Transverse colon (tissue), 4 donors: ENCODE measurements at regions not wholly inside any gene's neighbourhood (a gene's known extent, or its start where the extent isn't known, plus 50 kb on each side); places are given as distances from the start of the nearest gene placed in this dataset.

ENCODE experiments used
- DNase-seq: peaks from one replicate; pipeline ENCODE4 v3.0.0-alpha.2; 2019
- H3K27ac ChIP-seq, 4 donors: fragments of 200-600 bp; sonication (generic); 2 replicates each; pipeline ENCODE4 v1.5.1; 2016 to 2018; ENCODE audit warnings: inconsistent platforms in 4 of 4
- H3K27me3 ChIP-seq: fragments of 200-600 bp; sonication (generic); 2 replicates; pipeline ENCODE4 v1.5.1; 2017; ENCODE audit warnings: inconsistent platforms
- H3K36me3 ChIP-seq, 4 donors: fragments of 200-600 bp; sonication (generic); 2 replicates each; pipeline ENCODE4 v1.5.1; 2017 to 2019; ENCODE audit warnings: inconsistent platforms in 4 of 4
- H3K4me1 ChIP-seq, 4 donors: fragments of 200-600 bp; sonication (generic); 2 replicates each; pipeline ENCODE4 v1.5.1; 2017 to 2020; ENCODE audit warnings: inconsistent platforms in 4 of 4
- H3K4me3 ChIP-seq, 4 donors: fragments of 200-600 bp; sonication (generic); 1 replicate in 1 of 4; 2 replicates in 3 of 4; pipeline versions ENCODE4 v1.5.1 to v1.6.1; 2017 to 2019; ENCODE audit warnings: inconsistent platforms in 4 of 4
- H3K9me3 ChIP-seq, 2 donors: fragments of 200-600 bp; sonication (generic); 2 replicates each; pipeline ENCODE4 v1.5.1; 2017 to 2019; ENCODE audit warnings: inconsistent platforms in 2 of 2
- EP300 ChIP-seq: sonication (generic); formaldehyde crosslinking; IDR thresholded peaks from one replicate; pipeline ENCODE4 v1.6.1; 2017; ENCODE audit warnings: antibody characterized with exemption, low read depth
- POLR2A ChIP-seq: fragments of 450-650 bp; IDR thresholded peaks from one replicate; pipeline ENCODE4 v1.6.1; 2016; ENCODE audit warnings: antibody characterized with exemption, mild to moderate bottlenecking, moderate library complexity
- POLR2AphosphoS5 ChIP-seq, 3 donors: sonication (generic); formaldehyde crosslinking; IDR thresholded peaks; one replicate each; pipeline ENCODE4 v1.6.1; 2016; ENCODE audit warnings: antibody characterized with exemption in 3 of 3
- WGBS, 2 donors: methylation state at CpG; one replicate each; pipeline ENCODE4 v1.1.5; 2018; ENCODE audit warnings: low coverage in 1 of 2; 5-methylcytosine and 5-hydroxymethylcytosine counted together
- in situ Hi-C, 4 donors: fragments of 200-750 bp; cut with MboI; loops; one replicate each; pipeline versions ENCODE4 v1.15.0 to v1.15.1; 2017; ENCODE audit warnings: low sequenced_read_pairs in 3 of 4, low pct_ligation_motif_present in 1 of 4, low pct_unique_long_range_greater_than_20kb in 1 of 4
- intact Hi-C: fragments of 100-400 bp; cut with DNase I; formaldehyde crosslinking; loops from one replicate; pipeline ENCODE4 v1.15.1; 2023; ENCODE audit warnings: low total_unique reads
- TF ChIP-seq, protein P1 (sequence below), 5 experiments: fragments of 200-600 bp in 3 of 5; fragments of 450-650 bp in 2 of 5; sonication (generic) in 3 of 5; IDR thresholded peaks; 1 replicate in 2 of 5; 2 replicates in 3 of 5; pipeline ENCODE4 v1.5.1; 2016 to 2017; ENCODE audit warnings: antibody characterized with exemption in 5 of 5, inconsistent platforms in 3 of 5, mild to moderate bottlenecking in 2 of 5, moderate library complexity in 1 of 5

DNA sequence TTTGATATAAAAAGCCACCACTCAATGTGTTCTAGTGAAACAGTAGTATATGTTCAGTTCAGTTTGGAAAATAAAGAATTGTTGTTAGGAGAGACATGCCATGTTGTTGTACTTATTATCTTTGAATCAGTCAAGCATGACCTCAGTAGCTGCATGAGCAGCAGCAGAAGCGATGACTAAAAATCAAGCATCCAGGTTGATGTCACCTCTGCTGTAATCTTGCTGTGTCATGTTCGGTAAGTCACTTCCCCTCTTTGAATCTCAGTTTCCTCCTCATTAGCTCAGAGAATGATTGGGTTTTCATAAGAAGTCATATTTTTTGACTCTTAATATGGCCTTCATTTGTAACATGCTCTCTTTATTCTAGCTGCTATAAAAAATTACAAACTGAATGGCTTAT, 428.4 kb upstream of the B3GALT2 start:
- 90% methylated on average over 2 of the region's 2 CpGs; no CpG with 5 or more reads in 1 of the 2 donors for WGBS, 2 donors

DNA sequence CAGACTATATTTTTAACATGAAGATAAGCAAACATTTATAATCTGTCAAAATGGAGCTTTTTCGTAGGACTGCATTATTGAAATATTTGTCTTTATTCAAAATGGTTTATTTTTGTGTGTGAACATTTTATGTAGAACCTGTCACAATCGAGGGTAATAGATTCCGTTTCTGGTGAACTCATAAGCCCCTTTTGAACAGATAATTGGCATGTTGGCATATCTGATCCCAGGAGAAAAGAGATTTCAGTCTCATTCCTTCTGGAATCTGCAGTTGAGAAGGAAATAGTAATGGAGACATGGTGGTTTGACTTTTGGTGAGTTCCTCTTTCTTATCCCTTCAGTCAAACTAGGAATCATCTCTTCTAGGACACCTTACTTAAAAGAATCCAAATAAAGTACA, 427.9 kb upstream of the B3GALT2 start:
- Histone ChIP-seq H3K36me3 (no peaks in the 10 kb centered on the region), H3K4me3 (no peak overlapping the region), H3K9me3 (no peaks in the 10 kb centered on the region), H3K27ac (no peak overlapping the region), H3K4me1 (no peaks in the 10 kb centered on the region), H3K27me3 (no peaks in the 10 kb centered on the region)
- DNase-seq: no peak
- intact Hi-C loops: no loop called here
- TF ChIP-seq POLR2A: no peak
- TF ChIP-seq, protein P1, sequence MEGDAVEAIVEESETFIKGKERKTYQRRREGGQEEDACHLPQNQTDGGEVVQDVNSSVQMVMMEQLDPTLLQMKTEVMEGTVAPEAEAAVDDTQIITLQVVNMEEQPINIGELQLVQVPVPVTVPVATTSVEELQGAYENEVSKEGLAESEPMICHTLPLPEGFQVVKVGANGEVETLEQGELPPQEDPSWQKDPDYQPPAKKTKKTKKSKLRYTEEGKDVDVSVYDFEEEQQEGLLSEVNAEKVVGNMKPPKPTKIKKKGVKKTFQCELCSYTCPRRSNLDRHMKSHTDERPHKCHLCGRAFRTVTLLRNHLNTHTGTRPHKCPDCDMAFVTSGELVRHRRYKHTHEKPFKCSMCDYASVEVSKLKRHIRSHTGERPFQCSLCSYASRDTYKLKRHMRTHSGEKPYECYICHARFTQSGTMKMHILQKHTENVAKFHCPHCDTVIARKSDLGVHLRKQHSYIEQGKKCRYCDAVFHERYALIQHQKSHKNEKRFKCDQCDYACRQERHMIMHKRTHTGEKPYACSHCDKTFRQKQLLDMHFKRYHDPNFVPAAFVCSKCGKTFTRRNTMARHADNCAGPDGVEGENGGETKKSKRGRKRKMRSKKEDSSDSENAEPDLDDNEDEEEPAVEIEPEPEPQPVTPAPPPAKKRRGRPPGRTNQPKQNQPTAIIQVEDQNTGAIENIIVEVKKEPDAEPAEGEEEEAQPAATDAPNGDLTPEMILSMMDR (IDR thresholded peaks at IDR 0.05): no peak
- no peak for TF ChIP-seq EP300
- TF ChIP-seq POLR2AphosphoS5 (IDR thresholded peaks at IDR 0.05): no peak
- 93 to 94% methylated on average over 3 of the region's 3 CpGs for WGBS, 2 donors
- in situ Hi-C loops: no loop called here

More for the DNA sequence above, 428.4 kb upstream of the B3GALT2 start:
- in situ Hi-C loops: no loop called here
- Histone ChIP-seq H3K4me3 (no peak overlapping the region), H3K27me3 (no peaks in the 10 kb centered on the region), H3K36me3 (no peaks in the 10 kb centered on the region), H3K27ac (no peak overlapping the region), H3K9me3 (no peaks in the 10 kb centered on the region), H3K4me1 (no peaks in the 10 kb centered on the region)
- intact Hi-C loops: no loop called here
- TF ChIP-seq POLR2A (no peak), EP300 (no peak), POLR2AphosphoS5 (IDR thresholded peaks at IDR 0.05) (no peak)
- TF ChIP-seq, protein P1 (IDR thresholded peaks at IDR 0.05): no peak
- no peak for DNase-seq

DNA sequence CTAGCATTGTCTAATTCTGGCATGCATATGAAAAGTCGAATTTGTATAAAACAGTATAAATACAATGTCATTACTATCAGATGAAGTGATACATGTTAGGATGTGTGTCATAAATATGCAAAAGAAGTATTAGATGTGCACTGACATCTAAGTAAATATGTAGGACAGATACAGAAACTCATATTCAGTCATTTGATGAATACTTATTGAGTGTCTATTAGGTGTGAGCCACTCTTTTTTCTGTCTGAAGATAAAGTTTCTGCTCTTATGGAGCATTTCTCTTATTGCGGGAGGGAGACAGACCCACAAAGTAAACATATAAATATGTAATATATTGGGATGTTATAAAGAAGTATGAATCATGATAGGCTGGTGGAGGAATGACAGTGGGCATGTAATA, 426.6 kb upstream of the B3GALT2 start:
- in situ Hi-C loops: no loop called here
- Histone ChIP-seq H3K4me1 (no peaks in the 10 kb centered on the region), H3K27me3 (no peaks in the 10 kb centered on the region), H3K4me3 (no peak overlapping the region), H3K9me3 (no peaks in the 10 kb centered on the region), H3K27ac (no peak overlapping the region), H3K36me3 (no peaks in the 10 kb centered on the region)
- WGBS, 2 donors: 85 to 96% methylated on average over 2 of the region's 2 CpGs
- DNase-seq: no peak
- TF ChIP-seq, protein P1 (IDR thresholded peaks at IDR 0.05): no peak
- no peak for TF ChIP-seq POLR2A
- TF ChIP-seq POLR2AphosphoS5 (IDR thresholded peaks at IDR 0.05): no peak
- no peak for TF ChIP-seq EP300
- intact Hi-C loops: no loop called here

DNA sequence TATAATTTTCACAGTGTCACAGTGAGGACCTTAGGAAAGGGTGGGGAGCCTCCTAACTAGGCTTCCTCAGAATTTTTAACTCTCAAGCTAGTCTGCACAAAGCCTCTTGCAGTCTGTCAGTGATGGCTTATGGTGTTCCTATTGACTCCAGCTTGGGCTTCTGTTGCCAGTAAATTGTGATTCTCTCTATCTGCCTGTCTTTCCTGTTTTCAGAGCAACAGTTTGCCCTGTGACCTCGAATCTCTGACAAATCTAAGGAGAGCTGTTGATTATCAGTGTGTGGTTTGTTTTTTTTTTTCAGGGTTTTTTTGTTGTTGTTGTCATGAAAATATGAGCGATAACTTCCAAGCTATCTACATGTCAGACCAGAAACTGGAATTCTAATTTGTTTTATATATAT, 423.2 kb upstream of the B3GALT2 start:
- peaks cover 0 to 4% (median 0%) of the 10 kb centered on the region in 4 donors for H3K4me1 ChIP-seq
- H3K36me3 ChIP-seq: no peaks in the 10 kb centered on the region
- intact Hi-C loops (no loop called here), in situ Hi-C loops (no loop called here)
- H3K27me3 ChIP-seq: no peaks in the 10 kb centered on the region
- DNase-seq: no peak
- no peak for TF ChIP-seq EP300
- TF ChIP-seq, protein P1 (IDR thresholded peaks at IDR 0.05): no peak
- no peak for TF ChIP-seq POLR2A
- TF ChIP-seq POLR2AphosphoS5 (IDR thresholded peaks at IDR 0.05): no peak
- H3K4me3 ChIP-seq: no peak overlapping the region
- no peak overlapping the region for H3K27ac ChIP-seq
- H3K9me3 ChIP-seq: no peaks in the 10 kb centered on the region
- 75 to 89% methylated on average over 2 of the region's 2 CpGs for WGBS, 2 donors
